LNCAP (cell line): ENCODE measurements at regions not wholly inside any gene's neighbourhood (a gene's known extent, or its start where the extent isn't known, plus 50 kb on each side); places are given as distances from the start of the nearest gene placed in this dataset.

Source experiments
- CTCF ChIP-seq: fragments of 450-650 bp; IDR thresholded peaks from 2 replicates; pipeline ENCODE4 v1.5.1; 2017; ENCODE audit warnings: mild to moderate bottlenecking

GRCh38 chr13:81757348-81757970 lies 1416.5 kb upstream of the SPRY2 start:
- no peak for TF ChIP-seq CTCF

GRCh38 chr13:81745391-81745790 lies 1404.5 kb upstream of the SPRY2 start:
- TF ChIP-seq CTCF = no peak

- no peak for TF ChIP-seq CTCF
Measured at GRCh38 chr13:81738364-81738763, 1397.4 kb upstream of the SPRY2 start.

- TF ChIP-seq CTCF = no peak
Measured at GRCh38 chr13:81726037-81726726, 1385.3 kb upstream of the SPRY2 start.

- TF ChIP-seq CTCF = no peak
Measured at GRCh38 chr13:81722456-81722855, 1381.5 kb upstream of the SPRY2 start.

GRCh38 chr13:81721400-81721799 lies 1380.5 kb upstream of the SPRY2 start:
- no peak for TF ChIP-seq CTCF

- no peak for TF ChIP-seq CTCF
Measured at GRCh38 chr13:81714513-81714912, 1373.6 kb upstream of the SPRY2 start.
